GM12892 (cell line): ENCODE measurements at regions not wholly inside any gene's neighbourhood (a gene's known extent, or its start where the extent isn't known, plus 50 kb on each side); places are given as distances from the start of the nearest gene placed in this dataset.

Source experiments
- POLR2A ChIP-seq: IDR thresholded peaks from 2 replicates; pipeline ENCODE4 v1.6.1; 2011; ENCODE audit warnings: low read depth, low read length, control low read depth
- POLR2AphosphoS5 ChIP-seq: IDR thresholded peaks from 2 replicates; pipeline ENCODE4 v1.6.1; 2011; ENCODE audit warnings: low read depth, low read length, control low read depth

DNA sequence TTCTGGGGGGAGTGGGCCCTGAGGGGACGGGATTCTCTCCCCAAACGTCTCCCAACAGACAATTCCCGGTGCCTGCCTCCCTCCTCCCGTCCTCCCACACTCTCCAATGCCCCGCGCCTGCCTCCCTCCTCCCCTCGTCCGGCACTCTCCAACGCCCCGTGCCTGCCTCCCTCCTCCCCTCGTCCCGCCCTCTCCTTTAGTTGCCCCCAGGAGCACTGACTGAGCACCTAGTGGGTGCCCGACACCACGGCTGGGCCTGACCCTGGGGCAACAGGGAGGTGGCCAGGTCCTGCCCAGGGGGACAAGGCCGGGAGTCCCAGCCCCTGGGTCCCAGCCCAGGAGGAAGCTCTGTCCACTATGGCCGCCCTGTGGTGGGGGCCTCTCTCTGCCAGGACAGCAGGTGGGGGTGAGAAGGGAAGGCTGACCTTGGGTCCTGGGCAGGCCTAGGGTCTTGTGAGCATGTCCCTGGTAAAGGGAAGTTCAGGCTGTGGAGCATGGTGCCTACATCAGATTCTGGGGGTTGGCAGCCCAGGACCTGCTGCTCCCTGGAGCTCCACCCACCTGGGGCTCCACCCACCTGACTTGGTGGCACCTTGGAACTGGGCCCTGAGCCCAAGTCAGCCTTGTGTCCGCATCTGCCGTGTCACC is 942.3 kb downstream of the BRD1 start:
- TF ChIP-seq POLR2A = no peak
- TF ChIP-seq POLR2AphosphoS5 = no peak
